IMR-90 (cell line): ENCODE measurements at regions not wholly inside any gene's neighbourhood (a gene's known extent, or its start where the extent isn't known, plus 50 kb on each side); places are given as distances from the start of the nearest gene placed in this dataset.

ENCODE experiments used
- ATAC-seq: fragments of 200-7000 bp; cut with Tn5 transposase; 2 replicates; pipeline ENCODE4 v1.9.1; 2020; ENCODE audit warnings: low read depth, mild to moderate bottlenecking, moderate library complexity
- BruUV-seq: library from RNA; stranded (reverse); fragments of 400-500 nt; replicated peaks from 2 replicates; lab custom pipeline; 2021; lab: Mats Ljungman, UMichigan
- CTCF ChIA-PET: fragments of 300-600 bp; formaldehyde crosslinking; extraction: SDS; loops from one replicate; lab custom pipeline; 2021; ENCODE audit warnings: antibody characterized with exemption; lab: Yijun Ruan, JAX
- POLR2A ChIA-PET: fragments of 300-600 bp; sonication (Branson Sonifier 250); formaldehyde crosslinking; loops from one replicate; lab custom pipeline; 2022; ENCODE audit warnings: antibody characterized with exemption; ENCODE audit not compliant: unreplicated experiment; lab: Charles Lee
- DNase-seq: peaks from one replicate; pipeline ENCODE4 v3.0.0; 2013
- H2AFZ ChIP-seq: replicated peaks from 2 replicates; pipeline ENCODE3; 2013; ENCODE audit warnings: low read length, mild to moderate bottlenecking; ENCODE audit not compliant: poor library complexity
- H2AK5ac ChIP-seq: 2 replicates; pipeline ENCODE4 v1.6.1; 2013; ENCODE audit warnings: low read depth, low read length, inconsistent platforms
- H2AK9ac ChIP-seq: replicated peaks from 2 replicates; pipeline ENCODE3; 2013; ENCODE audit warnings: mild to moderate bottlenecking, low read depth, low read length, moderate library complexity; ENCODE audit not compliant: poor library complexity
- H2BK120ac ChIP-seq: 2 replicates; pipeline ENCODE4 v1.6.1; 2013; ENCODE audit warnings: low read depth, low read length, inconsistent platforms
- H2BK15ac ChIP-seq: 3 replicates; pipeline ENCODE4 v1.6.1; 2013; ENCODE audit warnings: low read depth, low read length, inconsistent platforms
- H2BK20ac ChIP-seq: 2 replicates; pipeline ENCODE4 v1.6.1; 2013; ENCODE audit warnings: low read depth, mild to moderate bottlenecking, inconsistent platforms, low read length, moderate library complexity
- H2BK5ac ChIP-seq: 2 replicates; pipeline ENCODE4 v1.6.1; 2013; ENCODE audit warnings: mild to moderate bottlenecking, low read depth, low read length, inconsistent platforms; ENCODE audit not compliant: poor library complexity, severe bottlenecking
- H3K14ac ChIP-seq: replicated peaks from 2 replicates; pipeline ENCODE4 v1.6.1; 2013; ENCODE audit warnings: low read depth, low read length, inconsistent platforms
- H3K18ac ChIP-seq: 2 replicates; pipeline ENCODE4 v1.6.1; 2013; ENCODE audit warnings: low read depth, low read length, control low read depth
- H3K23ac ChIP-seq: 2 replicates; pipeline ENCODE4 v1.6.1; 2013; ENCODE audit warnings: low read depth, low read length, inconsistent platforms
- H3K27ac ChIP-seq: 2 replicates; pipeline ENCODE4 v1.5.1; 2013; ENCODE audit warnings: mild to moderate bottlenecking, control low read depth, low read length; ENCODE audit not compliant: insufficient read depth
- H3K27me3 ChIP-seq: 2 replicates; pipeline ENCODE4 v1.6.1; 2013; ENCODE audit warnings: low read length; ENCODE audit not compliant: control insufficient read depth, insufficient read depth
- H3K36me3 ChIP-seq: 2 replicates; pipeline ENCODE4 v1.6.1; 2013; ENCODE audit warnings: low read length, mixed read lengths; ENCODE audit not compliant: control insufficient read depth, insufficient read depth
- H3K4ac ChIP-seq: 2 replicates; pipeline ENCODE4 v1.6.1; 2013; ENCODE audit warnings: low read depth, low read length, inconsistent platforms
- H3K4me1 ChIP-seq: 2 replicates; pipeline ENCODE4 v1.6.1; 2013; ENCODE audit warnings: low read length, mixed read lengths; ENCODE audit not compliant: control insufficient read depth, insufficient read depth
- H3K4me2 ChIP-seq: 2 replicates; pipeline ENCODE4 v1.6.1; 2013; ENCODE audit warnings: low read depth, mild to moderate bottlenecking, control low read depth, low read length, moderate library complexity
- H3K4me3 ChIP-seq: 2 replicates; pipeline ENCODE4 v1.5.1; 2013; ENCODE audit warnings: low read depth, mild to moderate bottlenecking, control low read depth, low read length, moderate library complexity; ENCODE audit not compliant: insufficient read depth
- H3K56ac ChIP-seq: 2 replicates; pipeline ENCODE4 v1.6.1; 2013; ENCODE audit warnings: low read length, inconsistent platforms; ENCODE audit not compliant: insufficient read depth; ENCODE audit errors: extremely low read depth
- H3K79me1 ChIP-seq, 2 experiments: 2 replicates each; pipeline ENCODE4 v1.6.1; 2013; ENCODE audit warnings: low read length in 2 of 2, inconsistent platforms in 1 of 2, low read depth in 1 of 2
- H3K9ac ChIP-seq: 2 replicates; pipeline ENCODE4 v1.6.1; 2013; ENCODE audit warnings: low read depth, low read length, control low read depth
- H3K9me1 ChIP-seq: 2 replicates; pipeline ENCODE4 v1.6.1; 2013; ENCODE audit warnings: low read length, inconsistent platforms; ENCODE audit not compliant: insufficient read depth
- H3K9me3 ChIP-seq: 2 replicates; pipeline ENCODE4 v1.6.1; 2013; ENCODE audit warnings: low read length; ENCODE audit not compliant: control insufficient read depth, insufficient read depth
- H4K20me1 ChIP-seq: 2 replicates; pipeline ENCODE4 v1.6.1; 2013; ENCODE audit warnings: low read length, inconsistent platforms; ENCODE audit not compliant: insufficient read depth
- H4K5ac ChIP-seq: 2 replicates; pipeline ENCODE4 v1.6.1; 2013; ENCODE audit warnings: mild to moderate bottlenecking, low read depth, low read length, control low read depth
- H4K8ac ChIP-seq, 2 experiments: 2 replicates each; pipeline ENCODE4 v1.6.1; 2013; ENCODE audit warnings: low read depth in 2 of 2, low read length in 2 of 2, control low read depth in 1 of 2, inconsistent platforms in 1 of 2
- H4K91ac ChIP-seq: 2 replicates; pipeline ENCODE4 v1.6.1; 2013; ENCODE audit warnings: low read depth, low read length, inconsistent platforms; ENCODE audit not compliant: insufficient read depth
- BHLHE40 ChIP-seq: fragments of 150-350 bp; IDR thresholded peaks from 2 replicates; pipeline ENCODE4 v1.6.1; 2016; ENCODE audit warnings: mild to moderate bottlenecking, low read depth, low read length
- CHD1 ChIP-seq: IDR thresholded peaks from 2 replicates; pipeline ENCODE4 v1.6.1; 2012; ENCODE audit warnings: low read depth, low read length, improper control_type of control experiment
- FOS ChIP-seq: fragments of 150-350 bp; IDR thresholded peaks from 2 replicates; pipeline ENCODE4 v1.6.1; 2016; ENCODE audit warnings: low read depth, low read length
- MAZ ChIP-seq: IDR thresholded peaks from 2 replicates; pipeline ENCODE4 v1.6.1; 2012; ENCODE audit warnings: low read depth, mild to moderate bottlenecking, low read length, improper control_type of control experiment, moderate library complexity, borderline replicate concordance
- MXI1 ChIP-seq: IDR thresholded peaks from 2 replicates; pipeline ENCODE4 v1.6.1; 2012; ENCODE audit warnings: low read depth, mild to moderate bottlenecking, low read length, moderate library complexity, borderline replicate concordance
- POLR2A ChIP-seq: IDR thresholded peaks from 2 replicates; pipeline ENCODE4 v1.6.1; 2012; ENCODE audit warnings: mild to moderate bottlenecking, low read depth, low read length
- RCOR1 ChIP-seq: IDR thresholded peaks from 2 replicates; pipeline ENCODE4 v1.6.1; 2012; ENCODE audit warnings: mild to moderate bottlenecking, low read length, improper control_type of control experiment; ENCODE audit not compliant: insufficient replicate concordance
- SMC3 ChIP-seq: fragments of 150-350 bp; IDR thresholded peaks from 2 replicates; pipeline ENCODE4 v1.6.1; 2016; ENCODE audit warnings: low read depth, mild to moderate bottlenecking, antibody characterized with exemption, low read length, moderate library complexity
- WGBS, 2 experiments: methylation state at CpG; one replicate each; pipeline versions ENCODE4 v1.1.5 to v1.1.7; 2013; ENCODE audit warnings: missing lambda C conversion rate in 2 of 2; ENCODE audit not compliant: insufficient read length in 1 of 2; ENCODE audit errors: extremely low coverage in 2 of 2; 5-methylcytosine and 5-hydroxymethylcytosine counted together
- dilution Hi-C: fragments of 300-500 bp; cut with HindIII; formaldehyde crosslinking; loops from one replicate; pipeline ENCODE4 v1.14.3; 2018; ENCODE audit warnings: low sequenced_read_pairs; ENCODE audit not compliant: unreplicated experiment
- in situ Hi-C: fragments of 300-500 bp; cut with MboI; formaldehyde crosslinking; loops from 3 replicates; pipeline ENCODE4 v1.14.3; 2019; ENCODE audit warnings: low sequenced_read_pairs, inconsistent platforms, mixed read lengths
- intact Hi-C: fragments of 100-400 bp; cut with micrococcal nuclease; formaldehyde crosslinking; loops from 2 replicates; pipeline ENCODE4 v1.10.0; 2022
- TF ChIP-seq, protein P1 (sequence below): fragments of 150-350 bp; IDR thresholded peaks from 2 replicates; pipeline ENCODE4 v1.6.1; 2016; ENCODE audit warnings: low read depth, mild to moderate bottlenecking, low read length, moderate library complexity, borderline replicate concordance
- TF ChIP-seq, protein P2 (sequence below): fragments of 150-350 bp; IDR thresholded peaks from 2 replicates; pipeline ENCODE4 v1.6.1; 2017; ENCODE audit warnings: mild to moderate bottlenecking, antibody characterized with exemption, low read length, low read depth

DNA sequence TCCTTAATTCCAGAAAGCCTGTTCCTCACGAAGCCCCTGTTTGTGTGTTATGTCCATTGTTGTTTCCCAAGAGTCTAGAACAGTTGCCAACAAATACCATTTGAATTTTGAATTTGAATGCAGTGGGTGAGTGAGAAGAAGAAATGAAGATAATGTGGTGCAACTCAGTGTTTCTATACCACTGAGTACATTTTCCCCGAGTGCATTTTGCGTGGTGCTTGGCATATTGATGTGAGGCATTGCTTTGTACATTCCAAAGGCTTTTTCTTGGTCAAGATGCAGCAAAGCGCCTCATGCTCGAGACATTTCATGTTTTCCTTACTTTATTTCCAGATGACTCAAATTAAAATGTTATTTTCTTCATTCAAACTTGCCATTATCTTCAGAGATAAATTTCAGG lies 253.1 kb upstream of the RPS6KA3 start:
- in situ Hi-C loops (loop anchor here (10.0 kb wide), 1 partner anchor 1455 kb away; no protein-coding TSS in a partner anchor), dilution Hi-C loops (no loop called here), intact Hi-C loops (loop anchor here (5.0 kb wide), 1 partner anchor 253 kb away; the partner anchor contains the start of gene RPS6KA3)
- Histone ChIP-seq H3K79me1 (no peaks in the 10 kb centered on the region), H2AK9ac (no peak overlapping the region), H3K4me3 (no peak overlapping the region), H3K4me2 (no peak overlapping the region), H2BK15ac (no peak overlapping the region), H3K14ac (no peak overlapping the region), H3K36me3 (no peaks in the 10 kb centered on the region), H2AFZ (no peak overlapping the region), H4K5ac (no peak overlapping the region), H3K27me3 (no peaks in the 10 kb centered on the region; the same call in 1 of the 2 replicates), H3K4ac (no peak overlapping the region), H2AK5ac (no peak overlapping the region), H3K9me3 (no peaks in the 10 kb centered on the region), H2BK20ac (peak overlapping the region; percentile 64; the same call in 1 of the 2 replicates), H3K4me1 (peaks cover 4% of the 10 kb centered on the region), H3K9me1 (no peaks in the 10 kb centered on the region), H3K18ac (no peak overlapping the region), H4K91ac (no peak overlapping the region), H3K9ac (no peak overlapping the region), H2BK5ac (no peak overlapping the region), H3K23ac (no peak overlapping the region), H3K27ac (no peak overlapping the region), H3K56ac (no peak overlapping the region), H4K8ac (no peak overlapping the region), H2BK120ac (no peak overlapping the region), H4K20me1 (no peaks in the 10 kb centered on the region)
- POLR2A ChIA-PET, result no interaction called here
- CTCF ChIA-PET, result no interaction called here
- TF ChIP-seq BHLHE40 (no peak), MXI1 (no peak), POLR2A (no peak), MAZ (no peak), CHD1 (no peak), FOS (no peak), SMC3 (no peak), RCOR1 (no peak)
- TF ChIP-seq, protein P1, sequence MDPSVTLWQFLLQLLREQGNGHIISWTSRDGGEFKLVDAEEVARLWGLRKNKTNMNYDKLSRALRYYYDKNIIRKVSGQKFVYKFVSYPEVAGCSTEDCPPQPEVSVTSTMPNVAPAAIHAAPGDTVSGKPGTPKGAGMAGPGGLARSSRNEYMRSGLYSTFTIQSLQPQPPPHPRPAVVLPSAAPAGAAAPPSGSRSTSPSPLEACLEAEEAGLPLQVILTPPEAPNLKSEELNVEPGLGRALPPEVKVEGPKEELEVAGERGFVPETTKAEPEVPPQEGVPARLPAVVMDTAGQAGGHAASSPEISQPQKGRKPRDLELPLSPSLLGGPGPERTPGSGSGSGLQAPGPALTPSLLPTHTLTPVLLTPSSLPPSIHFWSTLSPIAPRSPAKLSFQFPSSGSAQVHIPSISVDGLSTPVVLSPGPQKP, result no peak
- TF ChIP-seq, protein P2, sequence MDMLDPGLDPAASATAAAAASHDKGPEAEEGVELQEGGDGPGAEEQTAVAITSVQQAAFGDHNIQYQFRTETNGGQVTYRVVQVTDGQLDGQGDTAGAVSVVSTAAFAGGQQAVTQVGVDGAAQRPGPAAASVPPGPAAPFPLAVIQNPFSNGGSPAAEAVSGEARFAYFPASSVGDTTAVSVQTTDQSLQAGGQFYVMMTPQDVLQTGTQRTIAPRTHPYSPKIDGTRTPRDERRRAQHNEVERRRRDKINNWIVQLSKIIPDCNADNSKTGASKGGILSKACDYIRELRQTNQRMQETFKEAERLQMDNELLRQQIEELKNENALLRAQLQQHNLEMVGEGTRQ, result no peak
- BruUV-seq, result no TSS peak
- WGBS, 2 experiments, result no CpG with 5 or more reads among the region's 5 CpGs
- ATAC-seq (no peak), DNase-seq (no peak)
